ENCODE measurements at regions not wholly inside any gene's neighbourhood (a gene's known extent, or its start where the extent isn't known, plus 50 kb on each side); places are given as distances from the start of the nearest gene placed in this dataset.

GRCh38 chr5:21164425-21164824, 1176.4 kb upstream of the CDH18 start:
- Histone ChIP-seq H3K36me3 (no peaks in the 10 kb centered on the region), H3K4me3 (no peak overlapping the region), H3K27me3 (no peaks in the 10 kb centered on the region), H3K27ac (no peak overlapping the region), H3K9me3 (no peaks in the 10 kb centered on the region), H3K4me1 (ENCODE audit: insufficient read depth) (no peaks in the 10 kb centered on the region)
- WGBS, 3 donors, result 76 to 85% (median 84%) methylated on average over 4 of the region's 4 CpGs
- DNase-seq, result no peak
- TF ChIP-seq, protein P1, sequence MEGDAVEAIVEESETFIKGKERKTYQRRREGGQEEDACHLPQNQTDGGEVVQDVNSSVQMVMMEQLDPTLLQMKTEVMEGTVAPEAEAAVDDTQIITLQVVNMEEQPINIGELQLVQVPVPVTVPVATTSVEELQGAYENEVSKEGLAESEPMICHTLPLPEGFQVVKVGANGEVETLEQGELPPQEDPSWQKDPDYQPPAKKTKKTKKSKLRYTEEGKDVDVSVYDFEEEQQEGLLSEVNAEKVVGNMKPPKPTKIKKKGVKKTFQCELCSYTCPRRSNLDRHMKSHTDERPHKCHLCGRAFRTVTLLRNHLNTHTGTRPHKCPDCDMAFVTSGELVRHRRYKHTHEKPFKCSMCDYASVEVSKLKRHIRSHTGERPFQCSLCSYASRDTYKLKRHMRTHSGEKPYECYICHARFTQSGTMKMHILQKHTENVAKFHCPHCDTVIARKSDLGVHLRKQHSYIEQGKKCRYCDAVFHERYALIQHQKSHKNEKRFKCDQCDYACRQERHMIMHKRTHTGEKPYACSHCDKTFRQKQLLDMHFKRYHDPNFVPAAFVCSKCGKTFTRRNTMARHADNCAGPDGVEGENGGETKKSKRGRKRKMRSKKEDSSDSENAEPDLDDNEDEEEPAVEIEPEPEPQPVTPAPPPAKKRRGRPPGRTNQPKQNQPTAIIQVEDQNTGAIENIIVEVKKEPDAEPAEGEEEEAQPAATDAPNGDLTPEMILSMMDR (IDR thresholded peaks at IDR 0.05), result no peak
- intact Hi-C loops (cut with DNase I), result no loop called here

DNA sequence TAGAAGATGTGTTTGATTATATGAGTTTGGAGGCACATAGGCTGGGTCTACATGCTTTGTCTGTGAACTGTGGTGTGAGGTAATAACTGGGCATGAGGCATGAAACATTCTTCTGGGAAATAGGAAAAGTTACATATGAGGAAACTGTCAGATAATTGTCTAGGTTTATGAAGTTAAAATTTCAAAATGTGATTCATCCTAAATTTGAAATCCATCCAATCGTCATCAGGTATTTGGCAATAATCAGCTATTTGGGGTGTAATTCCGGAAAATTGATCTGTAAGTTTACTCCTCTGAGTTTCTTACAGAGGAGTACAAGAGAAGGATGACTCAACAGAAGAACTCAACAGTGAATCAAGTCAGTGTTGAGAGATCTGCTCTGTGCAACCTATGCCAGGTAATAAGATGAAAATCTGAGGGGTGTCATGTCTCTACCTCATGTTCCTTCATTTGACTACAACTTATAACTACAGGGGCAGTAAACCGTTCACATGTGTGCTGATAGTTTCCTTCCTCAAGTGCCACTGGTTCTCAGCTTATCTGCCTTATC, 1171.6 kb upstream of the CDH18 start:
- TF ChIP-seq POLR2A (IDR thresholded peaks at IDR 0.05), result no peak
- TF ChIP-seq, protein P1 (IDR thresholded peaks at IDR 0.05), result no peak
- TF ChIP-seq EP300 (IDR thresholded peaks at IDR 0.05), result no peak
- no peaks in the 10 kb centered on the region for H3K27me3 ChIP-seq
- H3K4me1 ChIP-seq (ENCODE audit: insufficient read depth), result no peaks in the 10 kb centered on the region
- H3K36me3 ChIP-seq, result no peaks in the 10 kb centered on the region
- no peak for DNase-seq
- intact Hi-C loops (cut with DNase I), result no loop called here
- no peak overlapping the region for H3K27ac ChIP-seq
- no peak overlapping the region for H3K4me3 ChIP-seq
- no peaks in the 10 kb centered on the region for H3K9me3 ChIP-seq
- WGBS, 3 donors, result 84 to 91% (median 90%) methylated on average over 3 of the region's 3 CpGs

GRCh38 chr5:21154526-21154925, 1166.5 kb upstream of the CDH18 start:
- TF ChIP-seq EP300 (IDR thresholded peaks at IDR 0.05) (no peak), POLR2A (IDR thresholded peaks at IDR 0.05) (no peak)
- TF ChIP-seq, protein P1 (IDR thresholded peaks at IDR 0.05), result no peak
- H3K9me3 ChIP-seq, result no peaks in the 10 kb centered on the region
- H3K4me1 ChIP-seq (ENCODE audit: insufficient read depth), result no peaks in the 10 kb centered on the region
- no peaks in the 10 kb centered on the region for H3K27me3 ChIP-seq
- no peaks in the 10 kb centered on the region for H3K36me3 ChIP-seq
- no peak overlapping the region for H3K4me3 ChIP-seq
- H3K27ac ChIP-seq, result no peak overlapping the region
- intact Hi-C loops (cut with DNase I), result no loop called here
- 86 to 95% (median 93%) methylated on average over 2 of the region's 2 CpGs for WGBS, 3 donors
- no peak for DNase-seq

GRCh38 chr5:21152611-21153010, 1164.6 kb upstream of the CDH18 start:
- Histone ChIP-seq H3K4me1 (ENCODE audit: insufficient read depth) (no peaks in the 10 kb centered on the region), H3K27me3 (no peaks in the 10 kb centered on the region), H3K9me3 (no peaks in the 10 kb centered on the region), H3K36me3 (no peaks in the 10 kb centered on the region), H3K4me3 (no peak overlapping the region), H3K27ac (no peak overlapping the region)
- no peak for DNase-seq
- intact Hi-C loops (cut with DNase I), result no loop called here
- TF ChIP-seq EP300 (IDR thresholded peaks at IDR 0.05) (no peak), POLR2A (IDR thresholded peaks at IDR 0.05) (no peak)
- TF ChIP-seq, protein P1 (IDR thresholded peaks at IDR 0.05), result no peak

DNA sequence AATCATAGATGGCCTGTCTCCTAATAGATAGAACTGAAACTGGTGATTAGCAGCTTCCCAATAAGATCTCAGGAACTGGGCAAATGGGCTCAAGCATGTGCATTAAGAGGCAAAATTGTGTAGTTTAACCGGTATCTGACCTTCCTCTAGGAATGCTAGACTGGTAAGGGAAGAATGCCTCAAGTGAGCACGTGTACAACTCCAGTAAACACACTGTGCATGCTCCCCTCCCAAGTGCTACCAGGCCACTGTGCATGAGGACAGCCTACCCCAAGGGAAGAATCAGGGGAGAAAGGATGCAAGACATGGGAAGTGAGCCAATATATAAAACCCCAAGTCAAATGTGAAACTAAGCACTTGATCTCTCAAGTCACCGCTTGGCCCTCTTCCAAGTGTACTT, 1157.4 kb upstream of the CDH18 start:
- no peak overlapping the region for H3K27ac ChIP-seq
- intact Hi-C loops (cut with DNase I), result no loop called here
- H3K4me1 ChIP-seq (ENCODE audit: insufficient read depth), result no peaks in the 10 kb centered on the region
- WGBS, 3 donors, result 86 to 91% (median 90%) methylated on average over 3 of the region's 3 CpGs
- TF ChIP-seq, protein P1 (IDR thresholded peaks at IDR 0.05), result no peak
- TF ChIP-seq POLR2A (IDR thresholded peaks at IDR 0.05) (no peak), EP300 (IDR thresholded peaks at IDR 0.05) (no peak)
- H3K9me3 ChIP-seq, result no peaks in the 10 kb centered on the region
- H3K27me3 ChIP-seq, result no peaks in the 10 kb centered on the region
- no peak for DNase-seq
- H3K36me3 ChIP-seq, result no peaks in the 10 kb centered on the region
- no peak overlapping the region for H3K4me3 ChIP-seq
